Medulla oblongata (tissue), 1 donor: ENCODE measurements at regions not wholly inside any gene's neighbourhood (a gene's known extent, or its start where the extent isn't known, plus 50 kb on each side); places are given as distances from the start of the nearest gene placed in this dataset.

Source experiments
- DNase-seq: peaks from one replicate; pipeline ENCODE4 v3.0.0-alpha.2; 2015; ENCODE audit errors: extremely low spot score

- no peak for DNase-seq
Measured at GRCh38 chr1:72938408-72938807, 656.1 kb upstream of the NEGR1 start.

GRCh38 chr1:72937905-72938304, 655.6 kb upstream of the NEGR1 start:
- DNase-seq = no peak

GRCh38 chr1:72936942-72937341, 654.6 kb upstream of the NEGR1 start:
- DNase-seq = no peak

GRCh38 chr1:72936151-72936740, 653.9 kb upstream of the NEGR1 start:
- DNase-seq = no peak

- DNase-seq = no peak
Measured at GRCh38 chr1:72932025-72932424, 649.7 kb upstream of the NEGR1 start.

- DNase-seq = no peak
Measured at GRCh38 chr1:72930528-72930927, 648.2 kb upstream of the NEGR1 start.

GRCh38 chr1:72918940-72919339, 636.6 kb upstream of the NEGR1 start:
- no peak for DNase-seq

GRCh38 chr1:72917920-72918319, 635.6 kb upstream of the NEGR1 start:
- no peak for DNase-seq

- DNase-seq = no peak
Measured at GRCh38 chr1:72915581-72915980, 633.2 kb upstream of the NEGR1 start.

- DNase-seq = no peak
Measured at GRCh38 chr1:72911656-72912055, 629.3 kb upstream of the NEGR1 start.

GRCh38 chr1:72896256-72896655, 613.9 kb upstream of the NEGR1 start:
- no peak for DNase-seq

GRCh38 chr1:72892461-72892860, 610.1 kb upstream of the NEGR1 start:
- DNase-seq = no peak

- DNase-seq = no peak
Measured at GRCh38 chr1:72891976-72892375, 609.6 kb upstream of the NEGR1 start.

- DNase-seq = no peak
Measured at GRCh38 chr1:72885841-72886240, 603.5 kb upstream of the NEGR1 start.

- no peak for DNase-seq
Measured at GRCh38 chr1:72885017-72885416, 602.7 kb upstream of the NEGR1 start.

GRCh38 chr1:72869873-72870272, 587.5 kb upstream of the NEGR1 start:
- DNase-seq = no peak

GRCh38 chr1:72869441-72869840, 587.1 kb upstream of the NEGR1 start:
- DNase-seq = no peak

- no peak for DNase-seq
Measured at GRCh38 chr1:72851597-72851996, 569.3 kb upstream of the NEGR1 start.

- DNase-seq = no peak
Measured at GRCh38 chr1:72848997-72849396, 566.7 kb upstream of the NEGR1 start.

- no peak for DNase-seq
Measured at GRCh38 chr1:72847651-72848050, 565.3 kb upstream of the NEGR1 start.

- DNase-seq = no peak
Measured at GRCh38 chr1:72846476-72847278, 564.3 kb upstream of the NEGR1 start.

GRCh38 chr1:72845981-72846380, 563.6 kb upstream of the NEGR1 start:
- DNase-seq = no peak

- DNase-seq = no peak
Measured at GRCh38 chr1:72845381-72845780, 563.0 kb upstream of the NEGR1 start.

- no peak for DNase-seq
Measured at GRCh38 chr1:72837781-72838180, 555.4 kb upstream of the NEGR1 start.
